ENCODE measurements at regions not wholly inside any gene's neighbourhood (a gene's known extent, or its start where the extent isn't known, plus 50 kb on each side); places are given as distances from the start of the nearest gene placed in this dataset.
"Not testable (repeated sequence)": the region's sequence is repeated elsewhere in the genome, so short reads cannot be mapped to it uniquely, and the experiment has no call there.

- DNase-seq: no peak
These were observed 95.3 kb upstream of the SNX9 start for GRCh38 chr6:157727629-157728182.

GRCh38 chr6:157728183-157728881, 94.7 kb upstream of the SNX9 start:
- DNase-seq: no peak

- no peak for DNase-seq
These were observed 91.8 kb upstream of the SNX9 start for GRCh38 chr6:157731221-157731620.

GRCh38 chr6:157732007-157732406, 91.0 kb upstream of the SNX9 start:
- no peak for DNase-seq

GRCh38 chr6:157732416-157733161, 90.5 kb upstream of the SNX9 start:
- DNase-seq: no peak

GRCh38 chr6:157736555-157736954, 86.5 kb upstream of the SNX9 start:
- not testable (repeated sequence) for DNase-seq

- DNase-seq: no peak
These were observed 81.6 kb upstream of the SNX9 start for GRCh38 chr6:157741321-157741947.

- DNase-seq: no peak
These were observed 81.0 kb upstream of the SNX9 start for GRCh38 chr6:157741948-157742556.

- DNase-seq: no peak
These were observed 78.9 kb upstream of the SNX9 start for GRCh38 chr6:157744102-157744601.

- DNase-seq: no peak
These were observed 76.1 kb upstream of the SNX9 start for GRCh38 chr6:157746897-157747296.

GRCh38 chr6:157747370-157747769, 75.7 kb upstream of the SNX9 start:
- DNase-seq: no peak

GRCh38 chr6:157748839-157749571, 74.0 kb upstream of the SNX9 start:
- no peak for DNase-seq

GRCh38 chr6:157750973-157751372, 72.1 kb upstream of the SNX9 start:
- DNase-seq: not testable (repeated sequence)

- DNase-seq: no peak
These were observed 71.4 kb upstream of the SNX9 start for GRCh38 chr6:157751547-157752200.

GRCh38 chr6:157752879-157753278, 70.2 kb upstream of the SNX9 start:
- not testable (repeated sequence) for DNase-seq

GRCh38 chr6:157753291-157753690, 69.8 kb upstream of the SNX9 start:
- DNase-seq: no peak

- DNase-seq: not testable (repeated sequence)
These were observed 69.2 kb upstream of the SNX9 start for GRCh38 chr6:157753801-157754200.

- DNase-seq: no peak
These were observed 68.7 kb upstream of the SNX9 start for GRCh38 chr6:157754351-157754750.

- no peak for DNase-seq
These were observed 67.9 kb upstream of the SNX9 start for GRCh38 chr6:157755032-157755745.

- DNase-seq: no peak
These were observed 67.2 kb upstream of the SNX9 start for GRCh38 chr6:157755746-157756411.

All from NCI-H345 (cell line).